ENCODE measurements at regions not wholly inside any gene's neighbourhood (a gene's known extent, or its start where the extent isn't known, plus 50 kb on each side); places are given as distances from the start of the nearest gene placed in this dataset.

DNA sequence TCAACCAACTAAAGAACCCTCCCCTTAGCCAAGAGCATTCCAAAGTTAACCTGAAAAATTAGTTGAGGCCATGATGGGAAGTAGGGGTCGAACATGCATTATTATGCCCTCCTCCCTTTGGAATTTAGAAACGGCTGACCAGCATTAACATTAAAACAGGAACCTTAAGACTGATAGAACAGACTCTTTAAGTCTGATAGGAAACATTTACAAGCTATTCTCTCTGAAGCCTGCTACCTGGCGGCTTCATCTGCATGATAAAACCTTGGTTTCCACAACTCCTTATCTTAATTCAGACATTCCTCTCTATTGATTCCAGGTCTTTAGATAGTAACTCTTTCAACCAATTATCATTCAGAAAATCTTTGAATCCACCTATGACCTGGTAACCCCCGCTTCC, 331.0 kb downstream of the CGGBP1 start:
- TF ChIP-seq, protein P1, sequence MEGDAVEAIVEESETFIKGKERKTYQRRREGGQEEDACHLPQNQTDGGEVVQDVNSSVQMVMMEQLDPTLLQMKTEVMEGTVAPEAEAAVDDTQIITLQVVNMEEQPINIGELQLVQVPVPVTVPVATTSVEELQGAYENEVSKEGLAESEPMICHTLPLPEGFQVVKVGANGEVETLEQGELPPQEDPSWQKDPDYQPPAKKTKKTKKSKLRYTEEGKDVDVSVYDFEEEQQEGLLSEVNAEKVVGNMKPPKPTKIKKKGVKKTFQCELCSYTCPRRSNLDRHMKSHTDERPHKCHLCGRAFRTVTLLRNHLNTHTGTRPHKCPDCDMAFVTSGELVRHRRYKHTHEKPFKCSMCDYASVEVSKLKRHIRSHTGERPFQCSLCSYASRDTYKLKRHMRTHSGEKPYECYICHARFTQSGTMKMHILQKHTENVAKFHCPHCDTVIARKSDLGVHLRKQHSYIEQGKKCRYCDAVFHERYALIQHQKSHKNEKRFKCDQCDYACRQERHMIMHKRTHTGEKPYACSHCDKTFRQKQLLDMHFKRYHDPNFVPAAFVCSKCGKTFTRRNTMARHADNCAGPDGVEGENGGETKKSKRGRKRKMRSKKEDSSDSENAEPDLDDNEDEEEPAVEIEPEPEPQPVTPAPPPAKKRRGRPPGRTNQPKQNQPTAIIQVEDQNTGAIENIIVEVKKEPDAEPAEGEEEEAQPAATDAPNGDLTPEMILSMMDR (IDR thresholded peaks at IDR 0.05), result no peak
- no peak for TF ChIP-seq ZFX (IDR thresholded peaks at IDR 0.05; ENCODE audit: borderline replicate concordance)
